HG02588 (cell line): ENCODE measurements at regions not wholly inside any gene's neighbourhood (a gene's known extent, or its start where the extent isn't known, plus 50 kb on each side); places are given as distances from the start of the nearest gene placed in this dataset.

ENCODE experiments used
- ATAC-seq: cut with Tn5 transposase; IDR thresholded peaks from one replicate; pipeline ENCODE4 v1.9.1; 2021; ENCODE audit warnings: mild to moderate bottlenecking, moderate library complexity; ENCODE audit not compliant: unreplicated experiment

DNA sequence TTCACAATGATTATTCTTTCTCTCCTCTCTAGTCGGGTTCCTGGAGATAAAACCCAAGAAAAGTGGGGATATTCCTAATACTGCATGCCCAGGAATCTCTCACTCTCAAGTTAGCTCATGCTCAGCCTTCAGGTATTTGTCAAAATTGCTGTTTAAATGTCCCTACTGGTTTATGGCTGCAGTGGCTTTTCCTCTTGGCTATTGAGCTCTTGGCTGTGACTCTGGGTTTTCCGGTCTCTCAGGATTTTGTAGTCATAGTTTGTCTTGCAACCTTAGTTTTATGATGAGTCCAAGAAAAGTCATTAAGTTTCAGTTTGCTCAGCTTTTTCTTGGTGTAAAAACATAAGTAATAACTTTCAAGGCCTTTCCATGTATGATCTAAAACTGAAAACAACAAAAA lies 820.7 kb upstream of the HS6ST1 start:
- ATAC-seq = no peak

GRCh38 chr2:129142465-129142864 lies 823.8 kb upstream of the HS6ST1 start:
- no peak for ATAC-seq

DNA sequence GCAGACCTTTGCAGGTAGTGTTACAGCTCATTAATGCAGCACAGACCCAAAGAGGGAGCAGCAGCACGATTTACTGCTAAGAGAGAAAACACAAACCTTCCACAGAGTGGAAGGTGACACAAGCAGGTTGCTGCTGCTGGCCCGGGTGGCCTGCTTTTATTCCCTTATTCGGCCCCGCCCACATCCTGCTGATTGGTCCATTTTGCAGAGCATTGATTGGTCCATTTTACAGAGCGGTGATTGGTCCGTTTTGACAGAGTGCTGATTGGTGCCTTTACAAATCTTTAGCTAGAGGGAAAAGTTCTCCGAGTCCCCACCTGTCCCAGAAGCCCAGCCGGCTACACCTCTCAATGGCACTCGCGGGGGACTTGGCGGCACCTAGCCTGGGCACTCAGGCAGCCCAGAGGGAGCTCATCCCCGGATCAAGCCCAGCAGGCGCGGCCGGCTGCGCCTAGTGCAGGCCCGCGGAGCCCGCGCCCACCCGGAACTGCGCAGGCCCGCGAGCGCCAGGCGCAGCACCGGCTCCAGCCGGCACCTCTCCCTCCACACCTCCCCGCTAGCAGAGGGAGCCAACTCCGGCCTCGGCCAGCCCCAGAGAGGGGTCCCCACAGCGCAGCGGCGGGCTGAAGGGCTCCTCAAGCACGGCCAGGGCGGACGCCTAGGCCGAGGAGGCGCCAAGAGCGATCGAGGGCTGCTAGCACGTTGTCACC lies 825.6 kb upstream of the HS6ST1 start:
- no peak for ATAC-seq

DNA sequence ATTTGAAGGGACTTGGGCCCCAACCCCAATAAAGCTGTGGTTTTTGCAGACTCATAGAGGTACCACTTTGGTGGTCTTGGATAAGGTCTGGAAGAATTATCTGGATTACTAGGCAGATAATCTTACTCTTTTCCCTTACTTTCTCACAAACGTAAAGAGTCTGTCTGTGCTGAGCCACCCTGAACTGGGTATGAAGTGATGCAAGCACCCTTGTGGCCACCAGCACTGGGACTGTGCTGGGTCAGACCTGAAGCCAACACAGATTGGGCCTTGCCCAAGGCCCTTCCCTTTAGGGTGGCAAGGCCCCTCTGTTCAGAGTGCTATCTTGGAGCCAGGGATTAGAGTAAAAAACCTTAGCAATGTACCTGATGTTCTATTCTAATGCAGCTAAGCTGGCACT lies 827.0 kb upstream of the RAB6C start:
- ATAC-seq = no peak

- ATAC-seq = no peak
These were observed 818.6 kb upstream of the RAB6C start for GRCh38 chr2:129160879-129161278.

GRCh38 chr2:129164220-129164949 lies 815.1 kb upstream of the RAB6C start:
- ATAC-seq = no peak

DNA sequence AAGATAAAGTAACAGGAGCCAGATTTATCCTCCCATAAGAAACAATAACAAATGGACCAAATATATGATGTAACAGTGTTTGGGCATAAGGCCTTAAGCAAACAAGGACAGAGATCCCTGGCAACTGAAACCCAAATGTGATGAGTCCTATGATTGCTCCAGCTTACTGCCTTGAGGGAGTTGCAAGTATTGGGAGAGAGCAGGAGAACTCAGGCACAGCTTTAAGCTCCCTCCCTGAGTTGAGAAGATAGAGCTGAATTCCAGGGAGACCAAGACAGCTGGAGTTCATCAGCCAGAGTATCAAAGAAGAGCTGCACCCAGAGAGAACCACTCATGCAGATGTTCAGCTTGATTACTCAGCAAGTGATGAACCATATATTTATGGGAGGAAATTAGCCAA lies 814.5 kb upstream of the RAB6C start:
- no peak for ATAC-seq

DNA sequence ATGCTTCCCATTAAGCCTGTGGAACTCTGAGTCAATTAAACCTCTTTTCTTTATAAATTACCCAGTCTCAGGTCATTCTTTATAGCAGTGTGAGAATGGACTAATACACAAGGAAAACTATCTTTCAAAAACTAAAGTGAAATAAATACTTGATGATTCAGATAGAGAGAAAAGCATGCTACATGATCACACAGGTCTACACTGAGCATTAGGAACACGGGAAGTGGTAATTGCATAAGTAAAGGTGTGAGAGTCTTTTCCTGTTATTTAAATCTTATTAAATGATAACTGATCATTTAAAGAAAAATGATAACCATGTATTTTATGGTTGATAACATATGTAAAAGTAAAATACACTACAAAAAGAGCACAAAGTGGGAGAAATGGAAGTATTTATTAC lies 812.0 kb upstream of the RAB6C start:
- ATAC-seq = no peak

- no peak for ATAC-seq
These were observed 808.9 kb upstream of the RAB6C start for GRCh38 chr2:129170570-129170969.

DNA sequence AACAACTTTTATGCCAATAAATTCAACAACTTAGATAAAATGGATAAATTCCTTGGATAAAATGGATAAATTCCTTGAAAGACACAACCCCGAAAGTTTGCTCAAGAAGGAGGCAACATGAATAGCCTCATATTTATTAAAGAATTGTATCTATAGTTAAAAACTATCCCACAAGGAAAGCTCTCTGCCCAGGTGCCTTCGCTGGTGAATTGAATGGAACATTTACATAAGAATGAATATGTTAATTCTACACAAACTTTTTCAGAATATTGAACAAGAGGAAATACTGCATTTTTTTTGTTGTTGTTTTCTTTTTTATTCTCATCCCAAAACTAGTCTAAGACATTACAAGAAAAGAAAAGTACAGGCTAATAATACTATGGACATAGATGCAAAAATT lies 805.3 kb upstream of the RAB6C start:
- ATAC-seq = no peak

GRCh38 chr2:129175051-129175450 lies 804.4 kb upstream of the RAB6C start:
- ATAC-seq = no peak

DNA sequence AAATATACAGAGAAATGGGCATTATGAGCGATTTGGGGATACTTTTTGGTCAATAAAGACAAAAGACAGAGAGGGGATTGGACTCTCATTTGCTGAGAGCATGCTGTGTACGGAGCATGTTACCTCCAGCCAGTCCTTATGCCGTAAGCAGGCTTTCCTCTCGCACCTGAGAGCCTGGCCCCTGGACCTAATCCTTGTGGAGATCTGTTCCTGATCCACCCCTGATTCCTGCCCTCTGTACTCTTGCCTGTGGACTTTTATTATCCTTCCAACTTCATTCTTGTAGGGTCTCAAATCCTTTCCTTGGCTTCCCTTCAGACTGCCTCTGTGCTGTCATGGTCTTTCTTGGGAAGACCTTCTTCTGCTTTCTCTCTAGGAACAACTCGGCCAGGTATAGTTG lies 803.1 kb upstream of the RAB6C start:
- ATAC-seq = no peak

GRCh38 chr2:129178356-129178755 lies 801.1 kb upstream of the RAB6C start:
- ATAC-seq = no peak

DNA sequence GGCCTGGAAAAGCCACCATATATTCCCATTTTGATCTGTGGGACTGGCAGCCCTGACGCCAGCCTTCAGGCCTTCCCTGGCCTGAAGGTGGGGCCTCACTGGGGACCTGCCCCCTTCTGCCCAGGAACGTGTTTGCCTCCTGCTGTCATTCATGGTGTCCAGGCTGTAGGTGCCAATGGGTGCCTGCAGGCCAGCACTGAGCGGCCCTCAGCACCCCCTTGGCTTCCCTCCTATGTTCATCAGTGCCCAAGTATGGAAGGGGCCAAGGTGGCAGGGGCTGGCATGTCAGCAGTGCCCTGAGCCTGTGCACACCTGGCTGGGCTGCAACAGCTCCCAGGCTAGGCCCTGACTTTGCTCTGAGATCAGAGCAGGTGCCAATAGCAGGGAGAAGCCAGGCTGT lies 800.3 kb upstream of the RAB6C start:
- no peak for ATAC-seq

- ATAC-seq = no peak
These were observed 799.2 kb upstream of the RAB6C start for GRCh38 chr2:129180124-129180716.

DNA sequence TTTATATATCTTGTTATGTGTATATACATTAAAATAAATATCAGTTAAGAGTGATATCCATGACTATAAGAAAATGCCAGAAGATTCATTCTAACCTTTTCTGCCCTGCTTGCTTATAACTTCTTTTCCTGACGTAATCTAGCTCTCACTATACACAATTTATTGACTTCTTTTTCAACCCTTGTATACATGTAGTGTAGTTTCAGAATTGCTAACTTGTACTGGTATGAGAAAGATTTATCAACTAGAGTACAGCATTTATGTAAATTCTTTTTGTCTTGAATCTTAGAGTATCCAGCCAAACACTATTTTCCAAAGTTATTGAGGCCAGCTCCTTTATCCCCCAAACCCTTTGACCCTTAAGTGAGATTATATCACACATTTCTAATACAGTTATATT lies 798.0 kb upstream of the RAB6C start:
- ATAC-seq = no peak

GRCh38 chr2:129181963-129182362 lies 797.5 kb upstream of the RAB6C start:
- no peak for ATAC-seq

- no peak for ATAC-seq
These were observed 792.1 kb upstream of the RAB6C start for GRCh38 chr2:129187343-129187742.

- no peak for ATAC-seq
These were observed 791.0 kb upstream of the RAB6C start for GRCh38 chr2:129188451-129188850.

- ATAC-seq = no peak
These were observed 789.7 kb upstream of the RAB6C start for GRCh38 chr2:129189617-129190319.

- no peak for ATAC-seq
These were observed 789.0 kb upstream of the RAB6C start for GRCh38 chr2:129190494-129190893.

GRCh38 chr2:129191530-129191929 lies 787.9 kb upstream of the RAB6C start:
- ATAC-seq = no peak
